RWPE1 (cell line): ENCODE measurements at regions not wholly inside any gene's neighbourhood (a gene's known extent, or its start where the extent isn't known, plus 50 kb on each side); places are given as distances from the start of the nearest gene placed in this dataset.
"Not testable (repeated sequence)": the region's sequence is repeated elsewhere in the genome, so short reads cannot be mapped to it uniquely, and the experiment has no call there.

Experiments
- CTCF ChIA-PET: fragments of 350-600 bp; sonication (Branson Sonifier 250); formaldehyde crosslinking; extraction: SDS; loops from one replicate; lab custom pipeline; 2021; lab: Yijun Ruan, JAX
- POLR2A ChIA-PET: fragments of 400-600 bp; formaldehyde crosslinking; extraction: SDS; loops from one replicate; lab custom pipeline; 2020; ENCODE audit warnings: antibody characterized with exemption; ENCODE audit not compliant: low non-redundant PET; lab: Yijun Ruan, JAX
- DNase-seq: peaks from one replicate; pipeline ENCODE4 v3.0.0; 2012; ENCODE audit warnings: low spot score
- H3K27ac ChIP-seq: fragments of 450-650 bp; 2 replicates; pipeline ENCODE4 v1.5.1; 2017
- TF ChIP-seq, protein P1 (sequence below): fragments of 450-650 bp; conservative IDR thresholded peaks from 2 replicates; pipeline ENCODE4 v1.5.1; 2017; ENCODE audit warnings: low read depth, mild to moderate bottlenecking

- no peak overlapping the region for H3K27ac ChIP-seq
- ChIA-PET CTCF (interaction anchor here (0.7 kb wide), 1 partner anchor 743 kb away, joined by 4 read pairs; no protein-coding TSS in a partner anchor), POLR2A (no interaction called here)
- TF ChIP-seq, protein P1, sequence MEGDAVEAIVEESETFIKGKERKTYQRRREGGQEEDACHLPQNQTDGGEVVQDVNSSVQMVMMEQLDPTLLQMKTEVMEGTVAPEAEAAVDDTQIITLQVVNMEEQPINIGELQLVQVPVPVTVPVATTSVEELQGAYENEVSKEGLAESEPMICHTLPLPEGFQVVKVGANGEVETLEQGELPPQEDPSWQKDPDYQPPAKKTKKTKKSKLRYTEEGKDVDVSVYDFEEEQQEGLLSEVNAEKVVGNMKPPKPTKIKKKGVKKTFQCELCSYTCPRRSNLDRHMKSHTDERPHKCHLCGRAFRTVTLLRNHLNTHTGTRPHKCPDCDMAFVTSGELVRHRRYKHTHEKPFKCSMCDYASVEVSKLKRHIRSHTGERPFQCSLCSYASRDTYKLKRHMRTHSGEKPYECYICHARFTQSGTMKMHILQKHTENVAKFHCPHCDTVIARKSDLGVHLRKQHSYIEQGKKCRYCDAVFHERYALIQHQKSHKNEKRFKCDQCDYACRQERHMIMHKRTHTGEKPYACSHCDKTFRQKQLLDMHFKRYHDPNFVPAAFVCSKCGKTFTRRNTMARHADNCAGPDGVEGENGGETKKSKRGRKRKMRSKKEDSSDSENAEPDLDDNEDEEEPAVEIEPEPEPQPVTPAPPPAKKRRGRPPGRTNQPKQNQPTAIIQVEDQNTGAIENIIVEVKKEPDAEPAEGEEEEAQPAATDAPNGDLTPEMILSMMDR: no peak
- no peak for DNase-seq
These were observed 76.2 kb upstream of the SOX11 start for GRCh38 chr2:5616019-5616418.

GRCh38 chr2:5617358-5617757 is 74.8 kb upstream of the SOX11 start:
- ChIA-PET POLR2A (no interaction called here), CTCF (no interaction called here)
- TF ChIP-seq, protein P1: no peak
- no peak for DNase-seq
- H3K27ac ChIP-seq: no peak overlapping the region

GRCh38 chr2:5617796-5618195 is 74.4 kb upstream of the SOX11 start:
- CTCF ChIA-PET: no interaction called here
- POLR2A ChIA-PET: no interaction called here
- H3K27ac ChIP-seq: no peak overlapping the region
- TF ChIP-seq, protein P1: no peak
- no peak for DNase-seq

GRCh38 chr2:5618271-5618670 is 73.9 kb upstream of the SOX11 start:
- TF ChIP-seq, protein P1: no peak
- ChIA-PET POLR2A (no interaction called here), CTCF (no interaction called here)
- H3K27ac ChIP-seq: no peak overlapping the region
- DNase-seq: no peak

DNA sequence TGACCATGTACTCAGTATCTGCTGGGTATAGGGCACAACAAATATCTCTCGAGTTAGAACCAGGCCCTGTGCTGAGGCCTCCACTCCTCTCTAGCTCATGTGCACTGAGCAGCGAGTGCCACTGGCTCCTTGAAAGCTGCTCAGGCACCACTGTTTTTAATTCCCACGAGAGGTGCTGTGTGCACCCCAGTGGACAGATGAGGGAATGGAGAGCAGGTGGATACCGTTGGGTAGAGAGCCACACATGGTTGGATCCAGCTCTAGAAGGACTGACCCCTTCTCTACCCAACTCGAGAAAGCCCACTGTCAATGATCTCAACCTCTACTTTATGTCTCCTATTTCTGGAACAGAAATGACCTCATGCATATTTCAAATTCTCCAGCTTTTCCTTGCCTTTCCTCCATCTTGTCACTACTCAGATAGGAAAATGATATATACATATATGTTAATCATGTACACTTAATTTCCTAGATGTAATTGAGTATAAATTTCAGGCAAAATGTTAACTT is 66.6 kb upstream of the SOX11 start:
- POLR2A ChIA-PET, DNase-seq, H3K27ac ChIP-seq, CTCF ChIA-PET: not testable (repeated sequence)

- CTCF ChIA-PET, H3K27ac ChIP-seq, DNase-seq, POLR2A ChIA-PET: not testable (repeated sequence)
These were observed 63.7 kb upstream of the SOX11 start for GRCh38 chr2:5628484-5628883.

GRCh38 chr2:5629510-5629909 is 62.7 kb upstream of the SOX11 start:
- CTCF ChIA-PET: not testable (repeated sequence)

GRCh38 chr2:5637051-5637450 is 55.1 kb upstream of the SOX11 start:
- H3K27ac ChIP-seq, DNase-seq, POLR2A ChIA-PET, CTCF ChIA-PET: not testable (repeated sequence)

More at GRCh38 chr2:5629510-5629909, 62.7 kb upstream of the SOX11 start:
- POLR2A ChIA-PET, DNase-seq, H3K27ac ChIP-seq: not testable (repeated sequence)
